DND-41 (cell line): ENCODE measurements at regions not wholly inside any gene's neighbourhood (a gene's known extent, or its start where the extent isn't known, plus 50 kb on each side); places are given as distances from the start of the nearest gene placed in this dataset.

ENCODE experiments used
- ATAC-seq: fragments of 200-7000 bp; cut with Tn5 transposase; 3 replicates; pipeline ENCODE4 v1.9.1; 2021; ENCODE audit warnings: low read depth; ENCODE audit not compliant: insufficient read depth
- DNase-seq: peaks from one replicate; pipeline ENCODE4 v3.0.0-alpha.2; 2020
- H2AFZ ChIP-seq: 2 replicates; pipeline ENCODE4 v1.6.0; 2012; ENCODE audit warnings: low read depth, low read length
- H3K27ac ChIP-seq: 2 replicates; pipeline ENCODE4 v1.5.1; 2012; ENCODE audit warnings: low read length, inconsistent platforms
- H3K27me3 ChIP-seq: fragments of 200-600 bp; sonication (generic); 2 replicates; pipeline ENCODE4 v1.6.0; 2012; ENCODE audit warnings: low read length, mild to moderate bottlenecking, inconsistent platforms; ENCODE audit not compliant: insufficient read depth, poor library complexity
- H3K36me3 ChIP-seq: 2 replicates; pipeline ENCODE4 v1.5.1; 2012; ENCODE audit warnings: low read length, inconsistent platforms; ENCODE audit not compliant: insufficient read depth
- H3K4me1 ChIP-seq: 2 replicates; pipeline ENCODE4 v1.5.1; 2012; ENCODE audit warnings: mild to moderate bottlenecking, low read length; ENCODE audit not compliant: insufficient read depth
- H3K4me2 ChIP-seq: 2 replicates; pipeline ENCODE4 v1.6.0; 2012; ENCODE audit warnings: mild to moderate bottlenecking, moderate library complexity, low read length, inconsistent platforms; ENCODE audit not compliant: insufficient read depth
- H3K4me3 ChIP-seq, 2 experiments: fragments of 200-600 bp in 1 of 2; shearing (Covaris generic) in 1 of 2; 2 replicates each; pipeline ENCODE4 v1.5.1; 2012 to 2016; ENCODE audit warnings: inconsistent platforms in 2 of 2, low read length in 2 of 2, mild to moderate bottlenecking in 2 of 2, low read depth in 1 of 2, moderate library complexity in 1 of 2
- H3K79me2 ChIP-seq: 2 replicates; pipeline ENCODE4 v1.6.0; 2012; ENCODE audit warnings: low read length, inconsistent platforms; ENCODE audit not compliant: insufficient read depth
- H3K9ac ChIP-seq: 2 replicates; pipeline ENCODE4 v1.6.0; 2012; ENCODE audit warnings: low read depth, mild to moderate bottlenecking, inconsistent platforms, low read length, moderate library complexity
- H3K9me3 ChIP-seq: 2 replicates; pipeline ENCODE4 v1.5.1; 2012; ENCODE audit warnings: low read length, moderate library complexity, mild to moderate bottlenecking, inconsistent platforms; ENCODE audit not compliant: insufficient read depth, severe bottlenecking
- H4K20me1 ChIP-seq: 2 replicates; pipeline ENCODE4 v1.6.0; 2012; ENCODE audit warnings: low read length; ENCODE audit not compliant: insufficient read depth
- CTCF ChIP-seq: IDR thresholded peaks from 2 replicates; pipeline ENCODE4 v1.5.1; 2012; ENCODE audit warnings: borderline replicate concordance, low read length, moderate library complexity, mild to moderate bottlenecking; ENCODE audit not compliant: poor library complexity, severe bottlenecking; ENCODE audit errors: extremely low read depth
- EZH2 ChIP-seq: IDR thresholded peaks from 3 replicates; pipeline ENCODE4 v1.6.1; 2012; ENCODE audit warnings: borderline replicate concordance, low read depth, mild to moderate bottlenecking, moderate library complexity, low read length, inconsistent platforms; ENCODE audit not compliant: severe bottlenecking

- Histone ChIP-seq H3K27me3 (no peaks in the 10 kb centered on the region), H3K4me1 (peaks cover 24% of the 10 kb centered on the region), H3K4me2 (no peak overlapping the region), H3K27ac (no peak overlapping the region), H3K36me3 (no peaks in the 10 kb centered on the region), H3K9ac (no peak overlapping the region), H3K79me2 (no peaks in the 10 kb centered on the region), H2AFZ (no peak overlapping the region), H3K4me3 (no peak overlapping the region), H3K9me3 (no peaks in the 10 kb centered on the region), H4K20me1 (no peaks in the 10 kb centered on the region)
- DNase-seq (no peak), ATAC-seq (no peak)
- no peak for TF ChIP-seq EZH2
- TF ChIP-seq CTCF: no peak
Observed at GRCh38 chr12:24441458-24441857, 492.0 kb upstream of the SOX5 start.

- TF ChIP-seq EZH2 (no peak), CTCF (no peak)
- Histone ChIP-seq H3K9ac (no peak overlapping the region), H3K36me3 (no peaks in the 10 kb centered on the region), H3K27ac (no peak overlapping the region), H3K27me3 (no peaks in the 10 kb centered on the region), H3K9me3 (no peaks in the 10 kb centered on the region), H3K4me3 (no peak overlapping the region), H3K79me2 (no peaks in the 10 kb centered on the region), H2AFZ (no peak overlapping the region), H3K4me1 (peaks cover 20% of the 10 kb centered on the region), H3K4me2 (no peak overlapping the region), H4K20me1 (no peaks in the 10 kb centered on the region)
- DNase-seq: no peak
- ATAC-seq: no peak
Observed at GRCh38 chr12:24436667-24437066, 487.2 kb upstream of the SOX5 start.

GRCh38 chr12:24431872-24432271 is 482.4 kb upstream of the SOX5 start:
- no peak for TF ChIP-seq CTCF
- TF ChIP-seq EZH2: no peak
- H3K27me3 ChIP-seq: no peaks in the 10 kb centered on the region
- no peak overlapping the region for H3K9ac ChIP-seq
- H3K9me3 ChIP-seq: no peaks in the 10 kb centered on the region
- H2AFZ ChIP-seq: no peak overlapping the region
- H3K4me3 ChIP-seq: no peak overlapping the region
- no peak for DNase-seq
- H4K20me1 ChIP-seq: no peaks in the 10 kb centered on the region
- no peak overlapping the region for H3K27ac ChIP-seq
- peaks cover 29% of the 10 kb centered on the region for H3K4me1 ChIP-seq
- no peaks in the 10 kb centered on the region for H3K36me3 ChIP-seq
- no peak overlapping the region for H3K4me2 ChIP-seq
- no peak for ATAC-seq
- H3K79me2 ChIP-seq: no peaks in the 10 kb centered on the region

GRCh38 chr12:24427776-24428175 is 478.3 kb upstream of the SOX5 start:
- ATAC-seq (no peak), DNase-seq (no peak)
- Histone ChIP-seq H3K9ac (no peak overlapping the region), H3K9me3 (no peaks in the 10 kb centered on the region), H3K4me3 (no peak overlapping the region), H3K36me3 (no peaks in the 10 kb centered on the region), H2AFZ (no peak overlapping the region), H4K20me1 (no peaks in the 10 kb centered on the region), H3K79me2 (peaks cover 3% of the 10 kb centered on the region; the same call in 1 of the 2 replicates), H3K27ac (peak overlapping the region; percentile 95; the same call in 1 of the 2 replicates), H3K4me2 (no peak overlapping the region), H3K27me3 (no peaks in the 10 kb centered on the region), H3K4me1 (peaks cover 60% of the 10 kb centered on the region)
- TF ChIP-seq EZH2: no peak
- TF ChIP-seq CTCF: no peak
